Osteocyte (in vitro differentiated cells): ENCODE measurements at regions not wholly inside any gene's neighbourhood (a gene's known extent, or its start where the extent isn't known, plus 50 kb on each side); places are given as distances from the start of the nearest gene placed in this dataset.

Experiments
- DNase-seq: peaks from one replicate; pipeline ENCODE4 v3.0.0; 2021; ENCODE audit warnings: mixed read lengths; ENCODE audit not compliant: unreplicated experiment; ENCODE audit errors: extremely low spot score
- H3K27ac Mint-ChIP-seq: one replicate; pipeline ENCODE4 v1.8.0; 2021; ENCODE audit warnings: mild to moderate bottlenecking, mixed read lengths; ENCODE audit not compliant: unreplicated experiment
- H3K27me3 Mint-ChIP-seq: one replicate; pipeline ENCODE4 v1.8.0; 2021; ENCODE audit warnings: mixed read lengths; ENCODE audit not compliant: unreplicated experiment
- H3K36me3 Mint-ChIP-seq: one replicate; pipeline ENCODE4 v1.8.0; 2021; ENCODE audit warnings: mixed read lengths; ENCODE audit not compliant: unreplicated experiment
- H3K4me1 Mint-ChIP-seq: one replicate; pipeline ENCODE4 v1.8.0; 2021; ENCODE audit warnings: mixed read lengths; ENCODE audit not compliant: unreplicated experiment
- H3K4me3 Mint-ChIP-seq: one replicate; pipeline ENCODE4 v1.8.0; 2021; ENCODE audit warnings: mild to moderate bottlenecking, moderate library complexity, mixed read lengths; ENCODE audit not compliant: unreplicated experiment
- H3K9me3 Mint-ChIP-seq: one replicate; pipeline ENCODE4 v1.8.0; 2021; ENCODE audit warnings: mixed read lengths; ENCODE audit not compliant: unreplicated experiment
- CTCF ChIP-seq: fragments of 200-600 bp; sonication (generic); IDR thresholded peaks from 2 replicates; pipeline ENCODE4 v1.5.0; 2021; ENCODE audit warnings: antibody characterized with exemption, mild to moderate bottlenecking, moderate library complexity

DNA sequence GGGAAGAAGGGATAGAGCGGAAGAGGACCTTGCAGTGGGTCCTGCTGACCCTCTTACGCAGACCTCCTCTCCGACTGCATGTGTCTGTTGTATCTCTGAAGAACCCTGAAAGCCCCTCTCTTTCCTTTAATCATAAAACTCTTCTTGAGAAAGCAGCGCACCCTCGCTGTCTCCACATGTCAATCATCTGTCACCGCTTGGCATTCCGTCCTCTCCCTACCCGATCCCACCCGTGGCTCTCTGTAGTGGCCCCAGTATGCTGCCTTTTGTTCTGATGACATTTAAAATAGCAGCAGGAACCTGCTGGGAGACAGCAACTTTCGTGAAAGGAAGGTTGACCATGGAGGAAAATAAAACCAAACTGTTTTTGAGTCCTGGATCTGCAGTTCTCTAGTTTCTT lies 582.9 kb upstream of the SALL3 start:
- H3K4me1 Mint-ChIP-seq = no peaks in the 10 kb centered on the region
- no peak overlapping the region for H3K4me3 Mint-ChIP-seq
- DNase-seq = no peak
- H3K9me3 Mint-ChIP-seq = peaks cover 21% of the 10 kb centered on the region
- TF ChIP-seq CTCF = no peak
- no peaks in the 10 kb centered on the region for H3K27me3 Mint-ChIP-seq
- no peak overlapping the region for H3K27ac Mint-ChIP-seq
- no peaks in the 10 kb centered on the region for H3K36me3 Mint-ChIP-seq

GRCh38 chr18:78399992-78400503 lies 579.6 kb upstream of the SALL3 start:
- H3K9me3 Mint-ChIP-seq = peaks cover 10% of the 10 kb centered on the region
- H3K27ac Mint-ChIP-seq = no peak overlapping the region
- H3K4me1 Mint-ChIP-seq = no peaks in the 10 kb centered on the region
- no peak overlapping the region for H3K4me3 Mint-ChIP-seq
- no peaks in the 10 kb centered on the region for H3K36me3 Mint-ChIP-seq
- no peaks in the 10 kb centered on the region for H3K27me3 Mint-ChIP-seq
- no peak for DNase-seq
- no peak for TF ChIP-seq CTCF

GRCh38 chr18:78402440-78402839 lies 577.2 kb upstream of the SALL3 start:
- Mint-ChIP-seq H3K9me3 (peaks cover 21% of the 10 kb centered on the region), H3K27me3 (no peaks in the 10 kb centered on the region), H3K4me1 (no peaks in the 10 kb centered on the region), H3K36me3 (no peaks in the 10 kb centered on the region), H3K27ac (no peak overlapping the region), H3K4me3 (no peak overlapping the region)
- TF ChIP-seq CTCF = no peak
- no peak for DNase-seq

DNA sequence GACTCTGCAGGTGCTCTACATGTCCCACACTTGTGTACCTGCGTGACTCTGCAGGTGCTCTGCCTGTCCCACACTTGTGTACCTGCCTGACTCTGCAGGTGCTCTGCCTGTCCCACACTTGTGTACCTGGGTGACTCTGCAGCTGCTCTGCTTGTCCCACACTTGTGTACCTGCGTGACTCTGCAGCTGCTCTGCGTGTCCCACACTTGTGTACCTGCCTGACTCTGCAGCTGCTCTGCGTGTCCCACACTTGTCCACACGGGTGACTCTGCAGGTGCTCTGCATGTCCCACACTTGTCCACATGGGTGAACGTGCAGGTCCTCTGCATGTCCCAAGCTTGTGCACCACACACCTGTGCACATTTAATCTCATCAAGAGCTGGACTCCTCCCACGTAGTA lies 576.7 kb upstream of the SALL3 start:
- no peaks in the 10 kb centered on the region for H3K36me3 Mint-ChIP-seq
- H3K4me1 Mint-ChIP-seq = no peaks in the 10 kb centered on the region
- no peak for TF ChIP-seq CTCF
- DNase-seq = no peak
- H3K27ac Mint-ChIP-seq = no peak overlapping the region
- no peak overlapping the region for H3K4me3 Mint-ChIP-seq
- H3K27me3 Mint-ChIP-seq = no peaks in the 10 kb centered on the region
- H3K9me3 Mint-ChIP-seq = peaks cover 22% of the 10 kb centered on the region

DNA sequence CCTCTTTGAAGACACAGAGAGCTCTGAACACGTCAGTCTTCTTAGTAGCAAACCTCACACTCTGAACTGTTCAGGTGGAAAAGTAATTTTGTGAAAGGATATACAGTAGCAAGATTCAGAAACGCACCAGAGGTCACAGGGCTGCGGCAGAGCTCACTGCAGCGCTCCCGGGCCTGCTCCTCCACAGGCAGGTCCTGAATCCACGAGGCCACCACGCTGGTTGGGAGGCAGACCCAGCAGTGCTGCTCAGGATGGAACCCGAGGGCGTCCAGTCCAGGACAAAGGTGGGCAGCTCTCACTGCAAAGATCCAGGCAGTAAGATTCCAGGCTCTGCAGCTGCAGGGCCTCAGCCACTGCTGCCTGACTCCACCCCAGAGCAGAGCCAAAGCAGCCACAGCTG lies 576.2 kb upstream of the SALL3 start:
- no peak overlapping the region for H3K4me3 Mint-ChIP-seq
- DNase-seq = no peak

More for the DNA sequence above, 576.2 kb upstream of the SALL3 start:
- Mint-ChIP-seq H3K27me3 (no peaks in the 10 kb centered on the region), H3K36me3 (no peaks in the 10 kb centered on the region), H3K9me3 (peaks cover 24% of the 10 kb centered on the region), H3K27ac (no peak overlapping the region), H3K4me1 (no peaks in the 10 kb centered on the region)
- no peak for TF ChIP-seq CTCF
